Raji (cell line): ENCODE measurements at regions not wholly inside any gene's neighbourhood (a gene's known extent, or its start where the extent isn't known, plus 50 kb on each side); places are given as distances from the start of the nearest gene placed in this dataset.

Source experiments
- POLR2A ChIP-seq: IDR thresholded peaks from 2 replicates; pipeline ENCODE4 v1.6.1; 2011; ENCODE audit warnings: low read depth, low read length, control low read depth; ENCODE audit not compliant: insufficient read depth

DNA sequence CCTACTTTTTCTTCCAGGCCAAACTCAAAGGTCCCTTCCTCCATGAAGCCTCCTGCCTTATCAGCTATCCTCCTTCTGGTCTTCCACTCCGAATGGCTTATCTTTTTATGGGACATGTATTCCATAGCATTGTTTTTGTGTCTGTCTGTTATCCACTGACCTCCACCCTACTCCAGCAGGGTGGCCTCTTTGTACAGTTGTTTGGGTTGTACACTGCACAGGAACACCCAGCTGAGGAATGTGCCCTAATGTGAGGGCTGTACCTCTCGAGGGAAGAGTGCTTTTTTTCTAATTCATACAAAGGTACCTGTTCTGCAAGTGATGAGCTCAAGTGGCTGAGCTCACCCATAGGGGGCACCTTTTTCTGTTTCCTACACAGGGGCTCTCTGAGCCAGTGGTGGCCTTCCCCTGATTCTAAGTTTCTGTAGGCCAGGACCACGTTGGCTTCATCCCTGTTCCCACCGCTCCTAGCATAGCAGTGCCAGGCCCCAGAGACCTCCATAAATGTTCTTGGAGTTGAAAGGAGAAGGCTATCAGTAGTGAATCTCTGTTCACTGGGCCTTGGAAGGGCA lies 108.2 kb downstream of the FOXD2 start:
- no peak for TF ChIP-seq POLR2A

DNA sequence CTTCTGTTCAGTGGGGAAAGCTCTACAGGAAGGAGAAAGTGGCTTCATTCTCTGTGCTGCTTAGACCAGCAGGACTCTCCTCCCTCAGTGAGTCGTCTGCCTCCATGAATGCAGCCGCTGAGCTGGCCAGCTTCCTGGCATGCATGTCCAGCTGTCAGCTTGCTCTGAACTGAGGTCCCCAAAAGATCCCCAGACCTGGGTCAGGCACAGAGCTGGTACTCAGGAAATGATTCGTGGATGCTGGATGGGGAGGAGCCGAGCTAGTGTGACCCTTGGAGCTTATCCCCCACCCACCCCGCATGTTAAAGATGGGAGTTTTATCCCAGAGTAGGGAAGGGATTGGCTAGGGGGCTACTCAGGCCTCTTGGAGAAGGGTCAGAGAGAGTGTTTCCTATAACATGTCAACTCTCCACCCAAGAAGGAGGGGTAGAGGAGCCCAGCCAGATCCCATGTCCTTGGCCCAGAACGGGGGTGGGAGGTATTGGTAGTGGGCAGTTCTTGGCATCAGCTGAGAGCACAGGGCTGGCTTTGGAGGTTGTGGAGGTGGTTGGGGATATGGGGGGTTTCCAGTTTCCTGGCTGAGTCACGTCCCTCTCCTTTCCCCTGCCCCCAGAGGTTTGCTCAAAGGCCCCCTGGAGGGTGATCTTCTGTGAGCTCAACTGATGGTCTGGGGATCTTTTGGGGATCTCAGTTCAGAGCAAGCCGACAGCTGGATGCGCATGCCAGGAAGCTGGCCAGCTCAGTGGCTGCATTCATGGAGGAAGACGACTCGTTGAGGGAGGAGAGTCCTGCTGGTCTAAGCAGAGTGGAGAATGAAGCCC lies 110.1 kb downstream of the FOXD2 start:
- no peak for TF ChIP-seq POLR2A

DNA sequence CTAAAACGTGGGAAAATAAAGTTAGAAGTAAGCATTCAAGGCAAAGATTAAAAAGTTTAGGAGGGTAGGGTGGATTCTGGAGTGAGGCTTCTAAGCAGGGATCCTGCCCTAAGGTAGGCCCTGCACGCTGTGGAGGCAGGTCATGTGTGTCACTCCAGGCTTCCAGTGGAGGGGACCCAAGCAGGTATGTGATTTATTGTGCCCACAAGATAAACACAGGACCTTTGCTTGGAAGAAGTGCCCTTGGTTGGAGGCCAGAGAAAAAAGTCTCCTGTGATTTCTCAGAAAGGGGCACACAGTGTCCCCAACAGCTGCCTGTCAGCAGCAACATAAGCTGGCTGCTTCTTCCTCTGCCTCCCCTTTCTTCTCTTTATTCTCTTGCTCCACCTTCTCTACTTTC lies 110.8 kb downstream of the FOXD2 start:
- TF ChIP-seq POLR2A: no peak

DNA sequence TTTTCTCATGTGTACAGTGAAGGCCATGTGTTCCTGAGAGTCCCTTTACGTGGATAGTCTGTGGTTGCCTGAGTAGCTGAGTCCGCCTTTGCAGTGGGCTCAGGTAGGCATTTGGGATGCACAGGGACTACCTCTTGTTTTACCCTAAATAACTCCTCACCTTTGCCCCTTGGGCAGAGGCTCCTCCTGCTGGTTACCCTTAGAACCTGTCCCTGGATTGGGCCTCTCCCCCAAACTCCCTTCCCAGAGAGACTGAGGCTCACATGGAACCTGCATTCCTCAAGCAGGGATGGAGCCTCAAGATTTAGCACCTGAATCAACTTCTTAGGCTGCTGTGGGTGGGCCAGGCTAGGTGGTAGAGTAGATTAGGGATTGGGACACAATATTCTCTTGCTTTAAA lies 111.7 kb downstream of the FOXD2 start:
- TF ChIP-seq POLR2A: no peak

DNA sequence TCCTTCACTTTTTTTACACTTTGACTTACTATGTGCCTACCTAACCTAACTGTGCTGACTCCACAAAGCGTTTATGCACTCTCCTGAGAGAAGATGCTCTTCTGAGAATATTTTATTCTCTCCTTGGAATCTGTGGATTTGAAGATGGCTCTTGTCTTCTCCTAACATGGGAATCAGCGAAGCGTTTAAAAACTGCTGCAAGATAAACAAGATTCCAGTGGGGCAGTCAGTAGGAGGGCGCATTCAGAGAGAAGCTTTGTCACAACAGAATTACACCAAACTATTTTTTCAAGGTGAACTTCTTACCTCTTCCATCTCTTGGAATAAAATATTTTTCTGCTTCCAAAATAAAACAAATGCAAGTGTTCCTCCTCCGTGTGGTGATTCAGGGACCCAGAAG lies 113.1 kb downstream of the FOXD2 start:
- no peak for TF ChIP-seq POLR2A

DNA sequence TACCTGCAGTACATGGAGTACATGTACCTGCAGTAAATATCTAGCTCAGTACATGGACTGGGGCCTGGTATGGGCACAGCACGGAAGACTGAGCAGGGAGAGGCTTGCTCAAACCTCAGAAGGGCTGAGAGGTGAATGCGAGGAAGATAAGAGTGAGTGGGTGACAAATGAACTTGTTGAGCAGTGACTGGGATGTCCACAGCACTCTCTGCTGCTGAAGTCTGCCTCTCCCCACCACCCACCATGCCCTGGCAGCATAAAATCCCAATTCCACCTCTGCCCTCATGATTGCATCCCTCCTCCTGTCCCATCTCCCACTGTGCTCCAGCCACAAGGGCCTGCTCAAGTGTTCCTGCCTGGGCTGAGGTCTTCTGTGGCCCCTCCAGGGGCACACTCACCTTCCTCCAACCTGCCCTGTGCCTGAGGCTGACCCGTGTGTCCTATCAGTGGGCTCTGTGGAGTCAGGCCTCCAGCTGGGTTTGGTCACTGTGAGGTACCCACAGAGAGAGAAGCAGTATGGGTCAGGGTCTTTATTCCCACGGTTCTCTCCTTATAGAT lies 114.2 kb downstream of the FOXD2 start:
- no peak for TF ChIP-seq POLR2A

DNA sequence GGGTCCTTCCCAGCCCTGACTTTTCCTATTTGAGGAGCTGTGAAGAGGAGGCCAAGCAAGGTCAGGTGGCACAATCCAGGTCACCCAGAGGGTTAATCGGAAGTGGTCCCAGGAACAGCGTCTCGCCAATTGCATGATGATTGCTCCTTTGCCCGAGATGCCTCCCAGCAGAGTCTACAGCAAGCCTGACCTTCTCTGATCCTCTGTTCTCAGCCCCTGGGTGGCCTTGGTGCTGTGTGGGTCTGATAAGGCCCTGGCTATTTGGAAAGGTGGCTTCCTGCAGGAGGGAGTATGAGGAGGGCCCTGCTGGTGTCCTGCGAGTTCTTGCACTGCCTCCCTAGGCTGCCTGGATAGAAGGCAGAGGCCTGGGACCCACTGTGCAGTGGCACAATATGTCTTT lies 116.2 kb downstream of the FOXD2 start:
- TF ChIP-seq POLR2A: no peak

DNA sequence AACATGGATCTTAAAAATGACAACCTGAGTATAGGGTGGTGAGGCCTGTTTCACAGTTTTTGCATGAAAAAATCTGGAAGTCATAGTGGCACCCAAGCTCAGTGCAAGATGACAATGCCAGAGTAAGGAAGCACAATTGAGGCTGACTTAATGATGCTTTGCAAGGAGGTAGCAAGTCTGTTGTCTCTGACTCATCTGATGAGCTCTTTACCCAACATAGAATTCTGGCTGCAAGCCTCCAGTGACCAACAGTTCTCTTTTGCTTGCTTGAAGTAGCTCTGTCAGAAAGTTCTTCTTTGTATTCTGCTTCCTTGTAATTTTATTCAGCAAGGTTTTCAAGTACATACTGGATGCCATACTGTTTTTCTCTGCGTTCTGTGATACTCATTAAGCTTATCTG lies 117.1 kb downstream of the FOXD2 start:
- no peak for TF ChIP-seq POLR2A

DNA sequence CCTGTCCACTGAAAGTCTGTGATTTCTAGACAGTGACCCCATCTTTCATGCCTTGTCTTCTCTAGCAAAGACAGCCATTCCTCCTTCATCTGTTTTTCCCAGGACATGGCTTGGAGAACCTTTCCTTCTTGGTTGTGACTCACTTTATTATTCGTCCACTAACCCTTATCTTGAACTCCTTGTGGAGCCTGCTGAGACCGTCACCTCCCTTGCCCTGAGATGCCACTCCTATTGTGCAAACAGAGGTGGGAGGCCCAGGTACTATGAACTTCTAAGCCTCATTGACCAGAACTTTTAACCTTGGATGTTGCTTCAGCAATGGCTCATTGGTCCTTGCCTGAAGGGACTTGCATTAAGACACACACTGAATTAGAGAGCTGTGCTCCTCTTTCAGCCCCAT lies 117.5 kb downstream of the FOXD2 start:
- no peak for TF ChIP-seq POLR2A

DNA sequence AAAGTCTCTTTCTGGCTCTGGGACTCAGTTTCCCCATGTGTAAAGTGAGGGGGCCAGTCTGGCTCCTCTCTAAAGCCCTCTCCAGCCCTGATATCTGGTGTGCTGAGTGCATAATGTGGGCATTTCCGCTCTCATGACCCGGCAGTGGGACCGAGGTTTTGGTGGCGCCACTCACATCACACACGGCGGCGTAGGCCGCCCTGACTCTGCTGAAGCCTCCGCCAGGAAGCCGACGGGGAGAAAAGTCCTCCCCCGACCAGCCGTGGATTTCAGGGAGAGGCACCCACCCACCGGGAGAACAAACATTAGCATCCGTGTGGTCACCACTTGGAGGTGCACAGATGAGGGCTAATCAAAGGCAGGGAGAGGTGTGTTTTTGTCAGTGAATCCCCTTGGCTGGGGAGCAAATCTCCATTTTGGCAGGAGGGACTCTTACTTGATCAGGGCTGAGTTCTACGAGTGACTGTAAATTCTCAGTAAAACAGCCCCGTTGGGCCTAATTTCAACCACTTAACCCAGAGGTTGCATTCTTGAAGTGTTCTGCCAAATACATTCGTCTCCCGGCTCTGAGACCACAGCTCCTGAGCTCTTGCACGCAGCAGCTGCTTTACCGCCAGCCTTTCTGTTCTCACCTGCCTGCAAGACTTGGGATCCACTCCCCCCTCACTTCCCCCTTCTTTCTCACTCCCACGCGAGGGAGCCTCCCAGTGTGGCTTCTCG lies 118.2 kb downstream of the FOXD2 start:
- TF ChIP-seq POLR2A: no peak

DNA sequence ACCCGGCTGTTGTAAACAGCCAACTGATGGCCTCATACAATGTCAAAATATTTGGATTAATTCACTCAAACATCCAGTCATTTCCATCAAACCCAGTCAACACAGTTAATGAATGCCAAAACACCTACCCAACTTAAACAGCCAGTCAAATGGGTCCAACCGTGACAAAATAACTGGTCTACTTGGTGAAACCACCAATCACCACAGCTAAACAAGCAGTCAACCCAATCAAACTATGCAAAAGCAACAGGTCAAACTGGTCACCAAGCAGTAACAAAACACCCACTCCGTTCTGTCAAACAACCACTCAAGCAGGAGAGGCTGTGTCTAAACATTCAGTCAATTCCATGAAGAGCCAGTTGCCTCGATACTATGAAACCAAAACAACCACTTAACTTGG lies 119.2 kb downstream of the FOXD2 start:
- TF ChIP-seq POLR2A: no peak

DNA sequence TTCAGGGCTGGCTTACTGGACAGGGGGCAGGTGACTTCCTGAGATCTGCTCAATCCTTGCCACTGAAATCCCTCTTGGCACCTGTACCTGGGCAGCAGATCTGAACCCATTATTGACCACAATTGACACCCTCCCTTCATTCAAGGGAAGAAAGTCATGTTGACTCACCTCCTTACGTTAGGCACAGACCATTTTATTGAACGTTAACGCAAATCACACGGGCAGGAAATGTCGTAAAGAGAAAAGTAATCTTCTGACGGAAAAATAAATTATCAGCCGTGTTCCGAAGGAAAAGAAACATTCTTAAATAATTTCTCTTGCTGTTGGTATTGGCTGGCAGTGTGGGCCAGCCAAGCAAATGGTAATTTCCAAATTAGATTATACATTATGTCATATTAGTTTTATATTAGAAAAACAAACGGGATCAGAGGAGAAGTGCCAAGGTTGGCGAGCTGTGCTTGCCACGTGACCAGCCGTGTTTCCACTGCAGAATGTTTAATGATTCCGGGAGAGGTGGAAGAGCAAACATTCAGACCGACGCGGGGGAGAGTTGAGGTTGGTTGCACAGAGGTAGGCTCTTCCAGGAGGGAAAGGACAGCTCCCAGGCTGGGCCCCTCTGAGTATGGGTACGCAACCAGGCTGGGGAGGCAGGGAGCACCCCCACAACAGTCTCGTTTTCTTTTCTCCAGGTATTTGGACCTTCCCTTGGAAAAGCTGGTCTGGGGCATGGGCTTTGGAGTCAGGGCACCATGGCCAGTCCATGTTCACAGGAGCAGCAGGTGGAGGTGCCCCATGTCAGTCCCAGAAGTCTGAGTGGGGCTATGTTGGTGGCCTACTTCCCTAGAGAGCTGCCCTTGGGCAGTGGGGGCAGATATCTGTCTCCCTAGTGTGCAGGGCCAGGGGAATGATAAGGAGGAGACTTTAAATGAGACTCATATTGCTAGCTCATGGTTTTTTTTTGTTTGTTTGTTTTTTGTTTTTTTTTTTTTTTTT lies 121.1 kb downstream of the FOXD2 start:
- TF ChIP-seq POLR2A: no peak

DNA sequence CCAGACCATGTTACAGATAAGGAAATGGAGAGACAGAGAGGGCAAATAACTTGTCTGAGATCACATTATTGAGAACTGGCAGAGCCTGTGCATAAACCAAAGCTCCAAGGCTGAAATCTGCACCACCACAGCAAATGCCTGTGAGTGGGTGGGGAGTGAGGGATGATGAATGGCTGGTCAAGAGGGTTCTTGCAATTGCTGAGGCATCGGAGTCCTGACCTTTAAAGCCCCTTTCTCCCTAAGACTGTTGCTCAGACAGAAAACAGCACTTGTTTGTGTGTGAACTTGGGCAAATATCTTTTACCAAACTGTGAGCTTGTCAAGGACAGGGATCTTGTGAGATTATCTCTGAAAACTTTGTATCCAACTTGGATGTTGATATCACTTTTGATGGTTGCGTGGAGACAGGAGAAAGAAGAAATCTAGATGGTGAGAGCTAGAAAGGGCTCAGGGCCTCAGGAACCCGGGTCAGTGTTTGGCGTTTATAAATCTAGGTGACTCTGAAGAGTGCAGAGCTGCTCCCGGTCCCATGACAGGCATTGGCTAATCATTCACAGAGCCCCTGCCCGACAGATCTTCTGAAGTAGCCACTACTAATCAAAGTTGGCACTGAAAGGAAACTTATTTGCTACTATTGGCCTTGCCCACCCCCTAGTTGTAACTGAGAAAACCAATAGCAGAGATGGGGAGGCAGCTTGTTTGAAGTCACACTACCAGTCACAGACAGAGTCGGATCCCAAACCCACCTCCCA lies 122.3 kb downstream of the FOXD2 start:
- no peak for TF ChIP-seq POLR2A

DNA sequence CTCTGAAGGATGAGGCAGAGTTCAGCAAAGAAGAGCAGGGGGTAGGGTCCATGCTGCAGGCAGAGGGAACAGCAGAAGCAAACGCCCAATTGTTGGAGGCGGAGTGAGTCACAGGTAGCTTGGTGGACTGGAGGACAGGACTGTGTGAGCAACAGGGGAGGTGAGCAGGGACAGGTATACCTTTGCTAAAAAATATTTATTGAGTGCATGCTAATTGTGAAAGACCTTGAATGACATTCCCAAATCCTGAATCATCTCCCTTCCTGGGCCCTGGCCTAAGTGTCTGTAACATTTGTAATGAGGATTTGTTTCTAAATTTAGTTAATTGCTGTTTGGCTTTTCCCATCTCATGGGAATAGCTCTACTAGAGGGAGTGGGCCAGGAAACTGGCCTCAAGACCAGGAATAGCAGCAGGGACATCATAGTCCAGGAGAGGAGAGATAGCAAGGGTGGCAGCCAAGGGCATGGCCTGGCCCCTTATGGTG lies 123.7 kb downstream of the FOXD2 start:
- TF ChIP-seq POLR2A: no peak
